ENCODE measurements at regions not wholly inside any gene's neighbourhood (a gene's known extent, or its start where the extent isn't known, plus 50 kb on each side); places are given as distances from the start of the nearest gene placed in this dataset.
"Not testable (repeated sequence)": the region's sequence is repeated elsewhere in the genome, so short reads cannot be mapped to it uniquely, and the experiment has no call there.

- H3K9ac ChIP-seq (ENCODE audit: low read depth in 1 of 3, low read length in 3 of 3), result no peak overlapping the region
- H3K9me3 ChIP-seq (ENCODE audit: control insufficient read depth in 3 of 3, low read length in 3 of 3), result peaks cover 0 to 4% (median 0%) of the 10 kb centered on the region in 3 donors
- H3K4me3 ChIP-seq (ENCODE audit: low read length in 3 of 3), result no peak overlapping the region
- no peaks in the 10 kb centered on the region for H3K36me3 ChIP-seq (ENCODE audit: control insufficient read depth in 3 of 3, insufficient read depth in 3 of 3, low read length in 3 of 3)
- no peaks in the 10 kb centered on the region for H3K27me3 ChIP-seq (ENCODE audit: control insufficient read depth in 3 of 3, insufficient read depth in 3 of 3, low read length in 3 of 3)
- no peaks in the 10 kb centered on the region for H3K4me1 ChIP-seq (ENCODE audit: control insufficient read depth in 3 of 3, insufficient read depth in 3 of 3, low read length in 3 of 3)
- no peak overlapping the region for H3K27ac ChIP-seq (ENCODE audit: low read depth, low read length)
Observed at GRCh38 chr12:73076760-73077159, 804.6 kb downstream of the TRHDE start.

- no peaks in the 10 kb centered on the region for H3K4me1 ChIP-seq (ENCODE audit: control insufficient read depth in 3 of 3, insufficient read depth in 3 of 3, low read length in 3 of 3)
- H3K36me3 ChIP-seq (ENCODE audit: control insufficient read depth in 3 of 3, insufficient read depth in 3 of 3, low read length in 3 of 3), result no peaks in the 10 kb centered on the region
- no peaks in the 10 kb centered on the region for H3K27me3 ChIP-seq (ENCODE audit: control insufficient read depth in 3 of 3, insufficient read depth in 3 of 3, low read length in 3 of 3)
- H3K9me3 ChIP-seq (ENCODE audit: control insufficient read depth in 3 of 3, low read length in 3 of 3), result no peaks in the 10 kb centered on the region
- no peak overlapping the region for H3K27ac ChIP-seq (ENCODE audit: low read depth, low read length)
- H3K4me3 ChIP-seq (ENCODE audit: low read length in 3 of 3), result no peak overlapping the region
- H3K9ac ChIP-seq (ENCODE audit: low read depth in 1 of 3, low read length in 3 of 3), result no peak overlapping the region
Observed at GRCh38 chr12:73083736-73084135, 811.6 kb downstream of the TRHDE start.

DNA sequence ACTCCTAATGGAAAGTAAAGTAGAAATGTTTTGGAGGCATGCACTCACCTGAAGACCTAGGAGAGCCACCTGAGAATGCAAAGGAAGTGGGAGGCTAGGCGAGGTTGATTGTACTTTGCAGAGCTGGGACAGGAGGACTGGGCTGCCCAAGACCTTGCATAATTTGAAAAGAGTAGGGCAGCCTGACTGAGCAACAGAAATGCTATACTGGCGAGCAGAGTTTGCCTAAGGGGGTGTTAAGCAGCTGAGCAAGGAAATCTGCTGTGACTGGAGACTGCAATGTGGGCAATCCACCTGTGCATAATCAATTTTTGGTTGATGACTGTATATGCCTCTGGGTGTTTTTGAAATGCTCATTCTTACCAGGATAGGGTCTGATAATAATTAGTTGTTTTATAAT, 834.1 kb downstream of the TRHDE start:
- H3K9ac ChIP-seq (ENCODE audit: low read depth in 1 of 3, low read length in 3 of 3), result no peak overlapping the region
- H3K27ac ChIP-seq (ENCODE audit: low read depth, low read length), result no peak overlapping the region
- no peaks in the 10 kb centered on the region for H3K36me3 ChIP-seq (ENCODE audit: control insufficient read depth in 3 of 3, insufficient read depth in 3 of 3, low read length in 3 of 3)
- H3K9me3 ChIP-seq (ENCODE audit: control insufficient read depth in 3 of 3, low read length in 3 of 3), result no peaks in the 10 kb centered on the region
- H3K27me3 ChIP-seq (ENCODE audit: control insufficient read depth in 3 of 3, insufficient read depth in 3 of 3, low read length in 3 of 3), result no peaks in the 10 kb centered on the region
- H3K4me3 ChIP-seq (ENCODE audit: low read length in 3 of 3), result no peak overlapping the region
- no peaks in the 10 kb centered on the region for H3K4me1 ChIP-seq (ENCODE audit: control insufficient read depth in 3 of 3, insufficient read depth in 3 of 3, low read length in 3 of 3)

GRCh38 chr12:73106896-73107295, 834.7 kb downstream of the TRHDE start:
- no peak overlapping the region for H3K4me3 ChIP-seq (ENCODE audit: low read length in 3 of 3)

DNA sequence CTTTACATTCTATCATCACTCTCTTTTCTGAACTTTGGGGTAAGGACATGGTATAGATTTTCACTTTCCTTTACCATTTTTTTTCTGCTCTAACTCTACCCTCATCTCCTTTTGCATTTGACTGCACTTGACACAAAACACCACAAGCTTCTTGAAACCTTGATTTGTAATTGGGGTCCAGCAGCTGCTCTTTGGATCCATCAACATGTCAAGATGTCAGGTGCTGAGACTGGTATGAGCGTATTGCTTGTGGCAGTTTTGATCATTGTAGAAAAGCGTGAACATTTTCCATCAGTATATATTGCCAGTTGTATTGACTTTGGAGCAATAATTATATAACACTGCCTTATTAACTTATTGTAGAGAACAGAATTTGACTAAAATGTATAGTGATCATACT, 838.6 kb downstream of the TRHDE start:
- Histone ChIP-seq H3K27ac (ENCODE audit: low read depth, low read length) (no peak overlapping the region), H3K27me3 (ENCODE audit: control insufficient read depth in 3 of 3, insufficient read depth in 3 of 3, low read length in 3 of 3) (no peaks in the 10 kb centered on the region), H3K36me3 (ENCODE audit: control insufficient read depth in 3 of 3, insufficient read depth in 3 of 3, low read length in 3 of 3) (no peaks in the 10 kb centered on the region), H3K9me3 (ENCODE audit: control insufficient read depth in 3 of 3, low read length in 3 of 3) (no peaks in the 10 kb centered on the region), H3K4me3 (ENCODE audit: low read length in 3 of 3) (no peak overlapping the region), H3K4me1 (ENCODE audit: control insufficient read depth in 3 of 3, insufficient read depth in 3 of 3, low read length in 3 of 3) (no peaks in the 10 kb centered on the region), H3K9ac (ENCODE audit: low read depth in 1 of 3, low read length in 3 of 3) (no peak overlapping the region)

More at GRCh38 chr12:73106896-73107295, 834.7 kb downstream of the TRHDE start:
- Histone ChIP-seq H3K27me3 (ENCODE audit: control insufficient read depth in 3 of 3, insufficient read depth in 3 of 3, low read length in 3 of 3) (no peaks in the 10 kb centered on the region), H3K27ac (ENCODE audit: low read depth, low read length) (no peak overlapping the region), H3K4me1 (ENCODE audit: control insufficient read depth in 3 of 3, insufficient read depth in 3 of 3, low read length in 3 of 3) (no peaks in the 10 kb centered on the region), H3K36me3 (ENCODE audit: control insufficient read depth in 3 of 3, insufficient read depth in 3 of 3, low read length in 3 of 3) (no peaks in the 10 kb centered on the region), H3K9ac (ENCODE audit: low read depth in 1 of 3, low read length in 3 of 3) (no peak overlapping the region), H3K9me3 (ENCODE audit: control insufficient read depth in 3 of 3, low read length in 3 of 3) (no peaks in the 10 kb centered on the region)

GRCh38 chr12:73112035-73112816, 840.1 kb downstream of the TRHDE start:
- H3K9me3 ChIP-seq (ENCODE audit: control insufficient read depth in 3 of 3, low read length in 3 of 3), result no peaks in the 10 kb centered on the region
- no peaks in the 10 kb centered on the region for H3K4me1 ChIP-seq (ENCODE audit: control insufficient read depth in 3 of 3, insufficient read depth in 3 of 3, low read length in 3 of 3)
- no peaks in the 10 kb centered on the region for H3K27me3 ChIP-seq (ENCODE audit: control insufficient read depth in 3 of 3, insufficient read depth in 3 of 3, low read length in 3 of 3)
- no peak overlapping the region for H3K9ac ChIP-seq (ENCODE audit: low read depth in 1 of 3, low read length in 3 of 3)
- H3K36me3 ChIP-seq (ENCODE audit: control insufficient read depth in 3 of 3, insufficient read depth in 3 of 3, low read length in 3 of 3), result no peaks in the 10 kb centered on the region
- H3K4me3 ChIP-seq (ENCODE audit: low read length in 3 of 3), result no peak overlapping the region
- no peak overlapping the region for H3K27ac ChIP-seq (ENCODE audit: low read depth, low read length)

DNA sequence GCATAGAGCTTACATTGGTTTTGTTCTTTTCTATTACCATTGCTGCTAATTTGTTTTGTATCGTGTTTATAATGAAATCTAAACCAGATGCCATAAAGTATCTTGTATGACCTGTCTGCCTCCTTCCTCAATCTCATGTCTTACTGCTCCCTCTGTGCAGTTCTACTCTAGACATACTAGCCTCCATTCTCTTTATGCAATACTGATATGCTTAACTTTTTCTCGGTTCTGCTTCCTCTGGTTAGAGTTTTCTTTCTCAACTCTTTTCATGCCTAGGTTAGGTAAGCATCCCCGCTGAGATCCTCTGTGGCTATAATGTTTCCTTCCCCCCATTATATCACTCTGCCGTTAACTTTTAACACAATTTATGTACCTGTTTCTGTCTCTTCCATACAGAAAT, 852.3 kb downstream of the TRHDE start:
- Histone ChIP-seq H3K9me3 (ENCODE audit: control insufficient read depth in 3 of 3, low read length in 3 of 3) (no peaks in the 10 kb centered on the region), H3K27ac (ENCODE audit: low read depth, low read length) (no peak overlapping the region), H3K4me1 (ENCODE audit: control insufficient read depth in 3 of 3, insufficient read depth in 3 of 3, low read length in 3 of 3) (no peaks in the 10 kb centered on the region), H3K4me3 (ENCODE audit: low read length in 3 of 3) (no peak overlapping the region), H3K27me3 (ENCODE audit: control insufficient read depth in 3 of 3, insufficient read depth in 3 of 3, low read length in 3 of 3) (no peaks in the 10 kb centered on the region), H3K9ac (ENCODE audit: low read depth in 1 of 3, low read length in 3 of 3) (no peak overlapping the region), H3K36me3 (ENCODE audit: control insufficient read depth in 3 of 3, insufficient read depth in 3 of 3, low read length in 3 of 3) (no peaks in the 10 kb centered on the region)

- Histone ChIP-seq H3K36me3 (ENCODE audit: control insufficient read depth in 3 of 3, insufficient read depth in 3 of 3, low read length in 3 of 3) (no peaks in the 10 kb centered on the region), H3K9me3 (ENCODE audit: control insufficient read depth in 3 of 3, low read length in 3 of 3) (no peaks in the 10 kb centered on the region), H3K27ac (ENCODE audit: low read depth, low read length) (no peak overlapping the region), H3K4me1 (ENCODE audit: control insufficient read depth in 3 of 3, insufficient read depth in 3 of 3, low read length in 3 of 3) (no peaks in the 10 kb centered on the region), H3K4me3 (ENCODE audit: low read length in 3 of 3) (no peak overlapping the region), H3K27me3 (ENCODE audit: control insufficient read depth in 3 of 3, insufficient read depth in 3 of 3, low read length in 3 of 3) (no peaks in the 10 kb centered on the region), H3K9ac (ENCODE audit: low read depth in 1 of 3, low read length in 3 of 3) (no peak overlapping the region)
Observed at GRCh38 chr12:73125148-73125547, 853.0 kb downstream of the TRHDE start.

DNA sequence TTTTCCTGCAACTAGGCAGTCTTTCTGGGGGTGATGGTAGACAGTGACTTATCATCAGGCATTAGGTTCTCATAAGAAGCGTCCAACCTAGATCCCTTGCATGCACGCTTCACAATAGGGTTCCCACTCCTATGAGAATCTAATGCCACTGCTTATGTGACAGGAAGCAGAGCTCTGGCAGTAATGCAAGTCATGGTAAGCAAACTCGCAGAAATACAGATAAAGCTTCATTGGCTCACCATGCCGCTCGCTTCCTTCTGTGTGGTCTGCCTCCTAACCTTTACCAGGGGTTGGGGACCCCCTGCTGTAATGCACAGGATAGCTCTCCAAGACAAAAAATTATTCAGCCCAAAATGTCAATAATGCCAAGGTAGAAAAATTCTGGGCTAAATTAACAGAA, 864.2 kb downstream of the TRHDE start:
- no peaks in the 10 kb centered on the region for H3K4me1 ChIP-seq (ENCODE audit: control insufficient read depth in 3 of 3, insufficient read depth in 3 of 3, low read length in 3 of 3)
- no peaks in the 10 kb centered on the region for H3K9me3 ChIP-seq (ENCODE audit: control insufficient read depth in 3 of 3, low read length in 3 of 3)
- no peak overlapping the region for H3K4me3 ChIP-seq (ENCODE audit: low read length in 3 of 3)
- H3K36me3 ChIP-seq (ENCODE audit: control insufficient read depth in 3 of 3, insufficient read depth in 3 of 3, low read length in 3 of 3), result no peaks in the 10 kb centered on the region
- no peaks in the 10 kb centered on the region for H3K27me3 ChIP-seq (ENCODE audit: control insufficient read depth in 3 of 3, insufficient read depth in 3 of 3, low read length in 3 of 3)
- no peak overlapping the region for H3K27ac ChIP-seq (ENCODE audit: low read depth, low read length)
- H3K9ac ChIP-seq (ENCODE audit: low read depth in 1 of 3, low read length in 3 of 3), result no peak overlapping the region

GRCh38 chr12:73139642-73140041, 867.5 kb downstream of the TRHDE start:
- not testable (repeated sequence) for H3K27ac ChIP-seq (ENCODE audit: low read depth, low read length); H3K9me3 ChIP-seq (ENCODE audit: control insufficient read depth in 3 of 3, low read length in 3 of 3); H3K9ac ChIP-seq (ENCODE audit: low read depth in 1 of 3, low read length in 3 of 3); H3K4me3 ChIP-seq (ENCODE audit: low read length in 3 of 3); H3K27me3 ChIP-seq (ENCODE audit: control insufficient read depth in 3 of 3, insufficient read depth in 3 of 3, low read length in 3 of 3); H3K4me1 ChIP-seq (ENCODE audit: control insufficient read depth in 3 of 3, insufficient read depth in 3 of 3, low read length in 3 of 3); H3K36me3 ChIP-seq (ENCODE audit: control insufficient read depth in 3 of 3, insufficient read depth in 3 of 3, low read length in 3 of 3)

All from skeletal muscle tissue (tissue), 3 donors.